GM12891 (cell line): ENCODE measurements at regions not wholly inside any gene's neighbourhood (a gene's known extent, or its start where the extent isn't known, plus 50 kb on each side); places are given as distances from the start of the nearest gene placed in this dataset.

Source experiments
- POLR2A ChIP-seq: IDR thresholded peaks from 2 replicates; pipeline ENCODE4 v1.6.1; 2011; ENCODE audit warnings: low read depth, low read length, control low read depth
- POLR2AphosphoS5 ChIP-seq: IDR thresholded peaks from 2 replicates; pipeline ENCODE4 v1.6.1; 2011; ENCODE audit warnings: low read depth, low read length, control low read depth
- POU2F2 ChIP-seq: IDR thresholded peaks from 2 replicates; pipeline ENCODE4 v1.6.1; 2011; ENCODE audit warnings: low read depth, mild to moderate bottlenecking, control low read depth, low read length, moderate library complexity
- SPI1 ChIP-seq: IDR thresholded peaks from 2 replicates; pipeline ENCODE4 v1.6.1; 2011; ENCODE audit warnings: low read depth, low read length, control low read depth
- TAF1 ChIP-seq: IDR thresholded peaks from 2 replicates; pipeline ENCODE4 v1.6.1; 2011; ENCODE audit warnings: low read depth, low read length, control low read depth

GRCh38 chr2:5234563-5234962 lies 457.6 kb upstream of the SOX11 start:
- TF ChIP-seq POLR2AphosphoS5 (no peak), POLR2A (no peak), TAF1 (no peak), POU2F2 (no peak), SPI1 (no peak)
